K562 (cell line): ENCODE measurements at regions not wholly inside any gene's neighbourhood (a gene's known extent, or its start where the extent isn't known, plus 50 kb on each side); places are given as distances from the start of the nearest gene placed in this dataset.

ENCODE experiments used
- ATAC-seq: fragments of 200-7000 bp; cut with Tn5 transposase; 3 replicates; pipeline ENCODE4 v1.9.1; 2020; ENCODE audit warnings: moderate library complexity
- BruUV-seq: library from RNA; stranded (reverse); fragments of 400-500 nt; replicated peaks from 2 replicates; lab custom pipeline; 2021; lab: Mats Ljungman, UMichigan
- CTCF ChIA-PET: fragments of 300-600 bp; formaldehyde crosslinking; extraction: SDS; loops from one replicate; lab custom pipeline; 2021; ENCODE audit warnings: low intra/inter-chr PET ratio; lab: Yijun Ruan, JAX
- POLR2A ChIA-PET: fragments of 300-600, 350-650 bp; sonication (Branson Sonifier 250); formaldehyde crosslinking; extraction: SDS; loops from one replicate; lab custom pipeline; 2021; ENCODE audit warnings: antibody characterized with exemption, inconsistent platforms; lab: Yijun Ruan, JAX
- DNase-seq, 4 experiments: peaks; one replicate each; pipeline versions ENCODE4 v3.0.0 to v3.0.0-alpha.2; 2011 to 2018; ENCODE audit warnings: low spot score in 3 of 4, mixed read lengths in 3 of 4; ENCODE audit errors: extremely low read depth in 1 of 4
- FAIRE-seq: peaks from 2 replicates; lab custom pipeline; 2011; peaks lifted over from hg19 to GRCh38; lab: Jason Lieb, UNC
- H2AFZ ChIP-seq: 2 replicates; pipeline ENCODE4 v1.6.0; 2011; ENCODE audit warnings: low read depth, low read length, control low read depth, inconsistent platforms
- H3K27ac ChIP-seq: fragments of 200-600 bp; 3 replicates; pipeline ENCODE4 v1.8.0; 2011; ENCODE audit warnings: low read depth, mild to moderate bottlenecking, control low read depth, inconsistent platforms, low read length, moderate library complexity, mixed read lengths; ENCODE audit errors: extremely low read depth
- H3K27me3 ChIP-seq, 2 experiments: fragments of 300-600 bp in 1 of 2; 2 replicates in 1 of 2; 3 replicates in 1 of 2; pipeline versions ENCODE4 v1.6.0 to v1.8.0; 2011; ENCODE audit warnings: inconsistent platforms in 2 of 2, low read length in 2 of 2, mild to moderate bottlenecking in 1 of 2, mixed read lengths in 1 of 2, moderate library complexity in 1 of 2; ENCODE audit not compliant: control insufficient read depth in 2 of 2, insufficient read depth in 2 of 2
- H3K36me3 ChIP-seq: fragments of 300-600 bp; 3 replicates; pipeline ENCODE4 v1.8.0; 2011; ENCODE audit warnings: mild to moderate bottlenecking, low read length, inconsistent platforms; ENCODE audit not compliant: control insufficient read depth, insufficient read depth
- H3K4me1 ChIP-seq, 2 experiments: fragments of 200-600 bp in 1 of 2; replicated peaks in 1 of 2; 2 replicates in 1 of 2; 3 replicates in 1 of 2; pipeline versions ENCODE4 v1.5.1 to v1.8.0; 2011; ENCODE audit warnings: inconsistent platforms in 2 of 2, low read length in 2 of 2, mild to moderate bottlenecking in 1 of 2, mixed read lengths in 1 of 2, moderate library complexity in 1 of 2; ENCODE audit not compliant: control insufficient read depth in 2 of 2, insufficient read depth in 2 of 2
- H3K4me2 ChIP-seq: 2 replicates; pipeline ENCODE4 v1.6.1; 2011; ENCODE audit warnings: low read length, control low read depth, inconsistent platforms, mixed read lengths; ENCODE audit not compliant: insufficient read depth
- H3K4me3 ChIP-seq: fragments of 200-600 bp; sonication (generic), shearing (Covaris generic); 2 replicates; pipeline ENCODE4 v1.5.1; 2016; ENCODE audit warnings: control low read depth, inconsistent platforms
- H3K79me2 ChIP-seq: fragments of 200-600 bp; 3 replicates; pipeline ENCODE4 v1.8.0; 2011; ENCODE audit warnings: low read length, inconsistent platforms; ENCODE audit not compliant: control insufficient read depth, insufficient read depth
- H3K9ac ChIP-seq, 2 experiments: 2 replicates each; pipeline versions ENCODE4 v1.6.0 to v1.6.1; 2011; ENCODE audit warnings: low read depth in 2 of 2, low read length in 2 of 2, control low read depth in 1 of 2, inconsistent platforms in 1 of 2, mild to moderate bottlenecking in 1 of 2, mixed read lengths in 1 of 2; ENCODE audit not compliant: insufficient read depth in 1 of 2
- H3K9me1 ChIP-seq: one replicate; pipeline ENCODE4 v1.6.0; 2011; ENCODE audit warnings: inconsistent platforms, mild to moderate bottlenecking, low read length, moderate library complexity; ENCODE audit not compliant: control insufficient read depth, insufficient read depth
- H3K9me3 ChIP-seq: replicated peaks from 2 replicates; pipeline ENCODE4 v1.5.1; 2011; ENCODE audit warnings: low read depth, low read length, inconsistent platforms; ENCODE audit not compliant: control insufficient read depth, insufficient read depth
- H4K20me1 ChIP-seq: replicated peaks from 2 replicates; pipeline ENCODE4 v1.6.1; 2011; ENCODE audit warnings: low read length, inconsistent platforms, mixed read lengths; ENCODE audit not compliant: control insufficient read depth, insufficient read depth
- EP300 ChIP-seq: IDR thresholded peaks from 2 replicates; pipeline ENCODE4 v1.6.1; 2012; ENCODE audit warnings: low read length, improper control_type of control experiment
- HES1 ChIP-seq: fragments of 450-650 bp; IDR thresholded peaks from 2 replicates; pipeline ENCODE4 v1.6.1; 2016; ENCODE audit warnings: low read depth, mild to moderate bottlenecking, moderate library complexity
- HNRNPH1 ChIP-seq: fragments of 200-400 bp; formaldehyde crosslinking; optimal IDR thresholded peaks from 2 replicates; pipeline ENCODE3; 2017; ENCODE audit warnings: low read depth, mild to moderate bottlenecking, low read length, moderate library complexity
- HNRNPUL1 ChIP-seq: fragments of 200-400 bp; formaldehyde crosslinking; IDR thresholded peaks from 2 replicates; pipeline ENCODE4 v1.6.1; 2017; ENCODE audit warnings: low read length
- L3MBTL2 ChIP-seq: fragments of 450-650 bp; IDR thresholded peaks from 2 replicates; pipeline ENCODE4 v1.6.1; 2016; ENCODE audit warnings: mild to moderate bottlenecking, moderate library complexity
- MAFF ChIP-seq: IDR thresholded peaks from 2 replicates; pipeline ENCODE4 v1.6.1; 2012; ENCODE audit warnings: low read length, improper control_type of control experiment
- MTF1 ChIP-seq: fragments of 250-450 bp; sonication (Bioruptor Pico); IDR thresholded peaks from 2 replicates; pipeline ENCODE4 v1.9.0; 2021; ENCODE audit warnings: moderate library complexity, mild to moderate bottlenecking, inconsistent platforms, borderline replicate concordance
- NEUROD1 ChIP-seq: fragments of 150-350 bp; IDR thresholded peaks from 2 replicates; pipeline ENCODE4 v1.6.1; 2014; ENCODE audit warnings: borderline replicate concordance, low read length, low read depth; ENCODE audit not compliant: partially characterized antibody
- NFXL1 ChIP-seq: fragments of 450-650 bp; formaldehyde crosslinking; IDR thresholded peaks from 2 replicates; pipeline ENCODE4 v1.4.0; 2021; ENCODE audit warnings: mild to moderate bottlenecking
- PML ChIP-seq: IDR thresholded peaks from 2 replicates; pipeline ENCODE4 v1.6.1; 2012; ENCODE audit warnings: low read length, inconsistent platforms
- PPARD ChIP-seq: fragments of 250-450 bp; sonication (Bioruptor Pico); IDR thresholded peaks from 2 replicates; pipeline ENCODE4 v1.8.0; 2022; ENCODE audit warnings: inconsistent platforms, mild to moderate bottlenecking, moderate library complexity
- ZNF143 ChIP-seq: sonication (generic); formaldehyde crosslinking; IDR thresholded peaks from 2 replicates; pipeline ENCODE4 v1.9.0; 2022; ENCODE audit warnings: mild to moderate bottlenecking, missing genetic modification reagents
- ZNF444 ChIP-seq: fragments of 250-450 bp; sonication (Bioruptor Pico); IDR thresholded peaks from 2 replicates; pipeline ENCODE4 v1.4.0; 2020; ENCODE audit warnings: mild to moderate bottlenecking, moderate library complexity
- ZNF830 ChIP-seq: fragments of 250-450 bp; sonication (Bioruptor Pico); IDR thresholded peaks from 2 replicates; pipeline ENCODE4 v1.5.0; 2021; ENCODE audit warnings: mild to moderate bottlenecking
- WGBS: fragments of 100-300 bp; shearing (Covaris generic); methylation state at CpG from one replicate; pipeline ENCODE4 v1.1.6; 2016; ENCODE audit warnings: low coverage, mixed read lengths; ENCODE audit not compliant: insufficient coverage; ENCODE audit errors: missing lambda C conversion rate; 5-methylcytosine and 5-hydroxymethylcytosine counted together
- in situ Hi-C: fragments of 300-500 bp; cut with MboI; formaldehyde crosslinking; loops from 4 replicates; pipeline ENCODE4 v1.15.0; 2018; ENCODE audit warnings: inconsistent platforms, mixed read lengths
- intact Hi-C: fragments of 100-400 bp; cut with micrococcal nuclease; formaldehyde crosslinking; loops from 2 replicates; pipeline ENCODE4 v1.14.2; 2022
- TF ChIP-seq, protein P1 (sequence below): fragments of 450-650 bp; IDR thresholded peaks from 2 replicates; pipeline ENCODE4 v1.6.1; 2016; ENCODE audit warnings: low read depth

- in situ Hi-C loops: no loop called here
- CTCF ChIA-PET: no interaction called here
- BruUV-seq: no TSS peak
- H4K20me1 ChIP-seq: no peaks in the 10 kb centered on the region
- no peak for ATAC-seq
- no peak for DNase-seq
- POLR2A ChIA-PET: no interaction called here
- no peaks in the 10 kb centered on the region for H3K27me3 ChIP-seq
- intact Hi-C loops: no loop called here
- no peaks in the 10 kb centered on the region for H3K36me3 ChIP-seq
- H3K4me1 ChIP-seq: peaks cover 14 to 28% of the 10 kb centered on the region in 2 experiments
- 0 out of 4 replicates have a peak overlapping the region, but pooled peaks of 1 of the 2 experiments have one; percentile 27 for H3K9ac ChIP-seq
- H3K4me2 ChIP-seq: no peak overlapping the region
- H3K79me2 ChIP-seq: no peaks in the 10 kb centered on the region
- peaks cover 2% of the 10 kb centered on the region; the same call in 1 of the 2 replicates for H3K9me3 ChIP-seq
- no peaks in the 10 kb centered on the region for H3K9me1 ChIP-seq
- H3K4me3 ChIP-seq: no peak overlapping the region
- WGBS: 54% methylated on average over 14 of the region's 14 CpGs
- no peak overlapping the region for H2AFZ ChIP-seq
- H3K27ac ChIP-seq: no peak overlapping the region
- FAIRE-seq: no peak
- no peak for TF ChIP-seq ZNF143 (CRISPR knock-in tag)
- no peak for TF ChIP-seq NEUROD1
- TF ChIP-seq MTF1 (CRISPR knock-in tag): no peak
- no peak for TF ChIP-seq PML
- no peak for TF ChIP-seq NFXL1 (CRISPR knock-in tag)
- TF ChIP-seq ZNF444: no peak
- no peak for TF ChIP-seq L3MBTL2
- TF ChIP-seq HNRNPH1: no peak
- no peak for TF ChIP-seq HNRNPUL1
- TF ChIP-seq PPARD (CRISPR knock-in tag): no peak
- TF ChIP-seq EP300: no peak
- TF ChIP-seq, protein P1, sequence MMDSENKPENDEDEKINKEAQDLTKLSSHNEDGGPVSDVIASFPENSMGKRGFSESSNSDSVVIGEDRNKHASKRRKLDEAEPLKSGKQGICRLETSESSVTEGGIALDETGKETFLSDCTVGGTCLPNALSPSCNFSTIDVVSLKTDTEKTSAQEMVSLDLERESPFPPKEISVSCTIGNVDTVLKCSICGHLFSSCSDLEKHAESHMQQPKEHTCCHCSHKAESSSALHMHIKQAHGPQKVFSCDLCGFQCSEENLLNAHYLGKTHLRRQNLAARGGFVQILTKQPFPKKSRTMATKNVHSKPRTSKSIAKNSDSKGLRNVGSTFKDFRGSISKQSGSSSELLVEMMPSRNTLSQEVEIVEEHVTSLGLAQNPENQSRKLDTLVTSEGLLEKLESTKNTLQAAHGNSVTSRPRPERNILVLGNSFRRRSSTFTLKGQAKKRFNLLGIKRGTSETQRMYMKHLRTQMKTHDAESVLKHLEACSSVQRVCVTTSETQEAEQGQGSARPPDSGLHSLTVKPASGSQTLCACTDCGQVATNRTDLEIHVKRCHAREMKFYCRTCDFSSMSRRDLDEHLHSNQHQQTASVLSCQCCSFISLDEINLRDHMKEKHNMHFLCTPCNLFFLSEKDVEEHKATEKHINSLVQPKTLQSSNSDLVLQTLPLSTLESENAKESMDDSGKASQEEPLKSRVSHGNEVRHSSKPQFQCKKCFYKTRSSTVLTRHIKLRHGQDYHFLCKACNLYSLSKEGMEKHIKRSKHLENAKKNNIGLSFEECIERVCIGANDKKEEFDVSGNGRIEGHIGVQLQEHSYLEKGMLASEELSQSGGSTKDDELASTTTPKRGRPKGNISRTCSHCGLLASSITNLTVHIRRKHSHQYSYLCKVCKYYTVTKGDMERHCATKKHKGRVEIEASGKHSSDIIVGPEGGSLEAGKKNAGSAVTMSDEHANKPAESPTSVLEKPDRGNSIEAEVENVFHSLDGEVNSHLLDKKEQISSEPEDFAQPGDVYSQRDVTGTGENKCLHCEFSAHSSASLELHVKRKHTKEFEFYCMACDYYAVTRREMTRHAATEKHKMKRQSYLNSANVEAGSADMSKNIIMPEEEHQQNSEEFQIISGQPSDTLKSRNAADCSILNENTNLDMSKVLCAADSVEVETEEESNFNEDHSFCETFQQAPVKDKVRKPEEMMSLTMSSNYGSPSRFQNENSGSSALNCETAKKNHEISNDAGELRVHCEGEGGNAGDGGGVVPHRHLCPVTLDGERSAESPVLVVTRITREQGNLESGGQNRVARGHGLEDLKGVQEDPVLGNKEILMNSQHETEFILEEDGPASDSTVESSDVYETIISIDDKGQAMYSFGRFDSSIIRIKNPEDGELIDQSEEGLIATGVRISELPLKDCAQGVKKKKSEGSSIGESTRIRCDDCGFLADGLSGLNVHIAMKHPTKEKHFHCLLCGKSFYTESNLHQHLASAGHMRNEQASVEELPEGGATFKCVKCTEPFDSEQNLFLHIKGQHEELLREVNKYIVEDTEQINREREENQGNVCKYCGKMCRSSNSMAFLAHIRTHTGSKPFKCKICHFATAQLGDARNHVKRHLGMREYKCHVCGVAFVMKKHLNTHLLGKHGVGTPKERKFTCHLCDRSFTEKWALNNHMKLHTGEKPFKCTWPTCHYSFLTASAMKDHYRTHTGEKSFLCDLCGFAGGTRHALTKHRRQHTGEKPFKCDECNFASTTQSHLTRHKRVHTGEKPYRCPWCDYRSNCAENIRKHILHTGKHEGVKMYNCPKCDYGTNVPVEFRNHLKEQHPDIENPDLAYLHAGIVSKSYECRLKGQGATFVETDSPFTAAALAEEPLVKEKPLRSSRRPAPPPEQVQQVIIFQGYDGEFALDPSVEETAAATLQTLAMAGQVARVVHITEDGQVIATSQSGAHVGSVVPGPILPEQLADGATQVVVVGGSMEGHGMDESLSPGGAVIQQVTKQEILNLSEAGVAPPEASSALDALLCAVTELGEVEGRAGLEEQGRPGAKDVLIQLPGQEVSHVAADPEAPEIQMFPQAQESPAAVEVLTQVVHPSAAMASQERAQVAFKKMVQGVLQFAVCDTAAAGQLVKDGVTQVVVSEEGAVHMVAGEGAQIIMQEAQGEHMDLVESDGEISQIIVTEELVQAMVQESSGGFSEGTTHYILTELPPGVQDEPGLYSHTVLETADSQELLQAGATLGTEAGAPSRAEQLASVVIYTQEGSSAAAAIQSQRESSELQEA: no peak
- TF ChIP-seq MAFF: no peak
- no peak for TF ChIP-seq HES1
- no peak for TF ChIP-seq ZNF830 (CRISPR knock-in tag)
These were observed 139.8 kb downstream of the ZFP36L2 start for GRCh38 chr2:43086451-43087221.
